ENCODE measurements at regions not wholly inside any gene's neighbourhood (a gene's known extent, or its start where the extent isn't known, plus 50 kb on each side); places are given as distances from the start of the nearest gene placed in this dataset.

GRCh38 chr1:8118031-8118451 is 91.9 kb upstream of the ERRFI1 start:
- peaks cover 0 to 28% (median 17%) of the 10 kb centered on the region in 5 donors for H3K4me1 ChIP-seq (ENCODE audit: control insufficient read depth in 5 of 5, insufficient read depth in 5 of 5, low read length in 5 of 5)
- no peak for ATAC-seq (ENCODE audit: insufficient read depth, low FRiP score)
- peak overlapping the region; percentile 7 to 74 for H3K27ac ChIP-seq (ENCODE audit: low read depth in 1 of 2, low read length in 1 of 2)
- 90 to 91% methylated on average over 7 of the region's 7 CpGs for WGBS, 2 donors
- H3K9me3 ChIP-seq (ENCODE audit: control insufficient read depth in 4 of 4, insufficient read depth in 3 of 4, low read length in 3 of 4) = no peaks in the 10 kb centered on the region
- no peak for DNase-seq
- no peaks in the 10 kb centered on the region for H3K36me3 ChIP-seq (ENCODE audit: control insufficient read depth in 4 of 4, insufficient read depth in 4 of 4, low read length in 4 of 4)
- TF ChIP-seq, protein P1, sequence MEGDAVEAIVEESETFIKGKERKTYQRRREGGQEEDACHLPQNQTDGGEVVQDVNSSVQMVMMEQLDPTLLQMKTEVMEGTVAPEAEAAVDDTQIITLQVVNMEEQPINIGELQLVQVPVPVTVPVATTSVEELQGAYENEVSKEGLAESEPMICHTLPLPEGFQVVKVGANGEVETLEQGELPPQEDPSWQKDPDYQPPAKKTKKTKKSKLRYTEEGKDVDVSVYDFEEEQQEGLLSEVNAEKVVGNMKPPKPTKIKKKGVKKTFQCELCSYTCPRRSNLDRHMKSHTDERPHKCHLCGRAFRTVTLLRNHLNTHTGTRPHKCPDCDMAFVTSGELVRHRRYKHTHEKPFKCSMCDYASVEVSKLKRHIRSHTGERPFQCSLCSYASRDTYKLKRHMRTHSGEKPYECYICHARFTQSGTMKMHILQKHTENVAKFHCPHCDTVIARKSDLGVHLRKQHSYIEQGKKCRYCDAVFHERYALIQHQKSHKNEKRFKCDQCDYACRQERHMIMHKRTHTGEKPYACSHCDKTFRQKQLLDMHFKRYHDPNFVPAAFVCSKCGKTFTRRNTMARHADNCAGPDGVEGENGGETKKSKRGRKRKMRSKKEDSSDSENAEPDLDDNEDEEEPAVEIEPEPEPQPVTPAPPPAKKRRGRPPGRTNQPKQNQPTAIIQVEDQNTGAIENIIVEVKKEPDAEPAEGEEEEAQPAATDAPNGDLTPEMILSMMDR (IDR thresholded peaks at IDR 0.05; ENCODE audit: control extremely low read depth, extremely low read depth) = no peak
- H3K4me3 ChIP-seq = no peak overlapping the region
- H3K27me3 ChIP-seq (ENCODE audit: control insufficient read depth in 3 of 3, insufficient read depth in 3 of 3, low read length in 2 of 3) = no peaks in the 10 kb centered on the region
- H3K9ac ChIP-seq (ENCODE audit: insufficient read depth in 1 of 2, low read length in 2 of 2) = no peak overlapping the region

GRCh38 chr1:8116894-8117264 is 90.8 kb upstream of the ERRFI1 start:
- no peaks in the 10 kb centered on the region for H3K36me3 ChIP-seq (ENCODE audit: control insufficient read depth in 4 of 4, insufficient read depth in 4 of 4, low read length in 4 of 4)
- TF ChIP-seq, protein P1 (IDR thresholded peaks at IDR 0.05; ENCODE audit: control extremely low read depth, extremely low read depth) = no peak
- no peak for ATAC-seq (ENCODE audit: insufficient read depth, low FRiP score)
- peak overlapping the region in 1 of 2 donors; percentile 28 for H3K9ac ChIP-seq (ENCODE audit: insufficient read depth in 1 of 2, low read length in 2 of 2)
- no peak overlapping the region for H3K4me3 ChIP-seq
- H3K9me3 ChIP-seq (ENCODE audit: control insufficient read depth in 4 of 4, insufficient read depth in 3 of 4, low read length in 3 of 4) = no peaks in the 10 kb centered on the region
- peak; percentile 56 to 78 (median 68) for DNase-seq
- WGBS, 2 donors = 39 to 57% methylated on average over 6 of the region's 6 CpGs
- H3K27ac ChIP-seq (ENCODE audit: low read depth in 1 of 2, low read length in 1 of 2) = peak overlapping the region; percentile 27 to 45
- no peaks in the 10 kb centered on the region for H3K27me3 ChIP-seq (ENCODE audit: control insufficient read depth in 3 of 3, insufficient read depth in 3 of 3, low read length in 2 of 3)
- H3K4me1 ChIP-seq (ENCODE audit: control insufficient read depth in 5 of 5, insufficient read depth in 5 of 5, low read length in 5 of 5) = peaks cover 0 to 24% (median 17%) of the 10 kb centered on the region in 5 donors

DNA sequence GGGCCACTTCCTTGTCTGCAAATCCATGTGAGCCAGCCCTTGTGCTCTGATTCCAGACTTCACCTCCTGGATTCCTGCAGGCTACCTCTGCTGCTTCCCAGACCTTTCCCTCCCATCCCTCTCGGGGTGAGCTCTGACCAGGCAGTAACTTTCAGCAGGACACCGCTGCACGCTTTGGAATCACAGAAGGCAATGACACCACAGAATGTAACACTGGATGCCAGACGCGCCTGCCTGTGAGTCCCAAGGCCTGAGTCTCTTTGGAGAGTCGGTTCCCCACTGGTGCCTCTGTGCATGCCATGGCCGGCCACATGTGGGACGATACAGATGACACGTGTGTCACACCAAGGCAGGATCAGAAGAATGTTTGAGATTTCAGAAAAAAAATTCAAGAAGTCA is 89.7 kb upstream of the ERRFI1 start:
- Histone ChIP-seq H3K9me3 (ENCODE audit: control insufficient read depth in 4 of 4, insufficient read depth in 3 of 4, low read length in 3 of 4) (no peaks in the 10 kb centered on the region), H3K9ac (ENCODE audit: insufficient read depth in 1 of 2, low read length in 2 of 2) (no peak overlapping the region), H3K27ac (ENCODE audit: low read depth in 1 of 2, low read length in 1 of 2) (peak overlapping the region in 1 of 2 donors; percentile 11), H3K36me3 (ENCODE audit: control insufficient read depth in 4 of 4, insufficient read depth in 4 of 4, low read length in 4 of 4) (no peaks in the 10 kb centered on the region), H3K27me3 (ENCODE audit: control insufficient read depth in 3 of 3, insufficient read depth in 3 of 3, low read length in 2 of 3) (no peaks in the 10 kb centered on the region), H3K4me1 (ENCODE audit: control insufficient read depth in 5 of 5, insufficient read depth in 5 of 5, low read length in 5 of 5) (peaks cover 0 to 13% (median 11%) of the 10 kb centered on the region in 5 donors), H3K4me3 (no peak overlapping the region)
- TF ChIP-seq, protein P1 (IDR thresholded peaks at IDR 0.05; ENCODE audit: control extremely low read depth, extremely low read depth) = no peak
- 97% methylated on average over 9 of the region's 9 CpGs for WGBS, 2 donors
- ATAC-seq (ENCODE audit: insufficient read depth, low FRiP score) (no peak), DNase-seq (no peak)
